ENCODE measurements at regions not wholly inside any gene's neighbourhood (a gene's known extent, or its start where the extent isn't known, plus 50 kb on each side); places are given as distances from the start of the nearest gene placed in this dataset.

- no peak for DNase-seq (ENCODE audit: low read depth)
- Histone ChIP-seq H3K4me3 (ENCODE audit: low read depth, low read length) (no peak overlapping the region), H3K36me3 (ENCODE audit: control insufficient read depth, insufficient read depth, low read length) (no peaks in the 10 kb centered on the region), H3K27me3 (ENCODE audit: control insufficient read depth, insufficient read depth, low read length) (no peaks in the 10 kb centered on the region)
- TF ChIP-seq CTCF (IDR thresholded peaks at IDR 0.05; ENCODE audit: insufficient read depth, low read length, poor library complexity, severe bottlenecking), result peak; percentile 48
These were observed 50.7 kb upstream of the CD83 start for GRCh38 chr6:14066782-14067406.

DNA sequence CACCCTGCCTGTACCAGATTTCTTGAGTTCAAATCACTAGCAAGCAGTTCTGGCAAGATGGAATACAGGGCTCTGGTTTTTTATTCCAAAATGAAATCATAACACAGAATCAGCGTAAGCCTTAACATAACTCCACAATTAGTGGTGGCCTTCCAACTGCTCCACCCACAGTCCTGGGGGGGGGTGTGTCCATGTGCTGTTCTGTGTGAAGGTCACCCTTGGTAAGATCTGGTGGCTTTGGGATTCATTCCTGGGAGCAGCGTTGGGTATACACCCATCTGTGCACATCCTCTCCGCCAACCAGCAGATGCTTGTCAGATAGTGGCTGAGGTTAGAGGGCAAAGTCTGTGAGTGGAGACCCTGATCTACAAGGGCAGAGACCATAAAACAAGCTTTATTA is 49.9 kb upstream of the CD83 start:
- no peaks in the 10 kb centered on the region for H3K36me3 ChIP-seq (ENCODE audit: control insufficient read depth, insufficient read depth, low read length)
- DNase-seq (ENCODE audit: low read depth), result no peak
- no peak overlapping the region for H3K4me3 ChIP-seq (ENCODE audit: low read depth, low read length)
- H3K27me3 ChIP-seq (ENCODE audit: control insufficient read depth, insufficient read depth, low read length), result no peaks in the 10 kb centered on the region
- TF ChIP-seq CTCF (IDR thresholded peaks at IDR 0.05; ENCODE audit: insufficient read depth, low read length, poor library complexity, severe bottlenecking), result no peak
